ENCODE measurements at regions not wholly inside any gene's neighbourhood (a gene's known extent, or its start where the extent isn't known, plus 50 kb on each side); places are given as distances from the start of the nearest gene placed in this dataset.

DNA sequence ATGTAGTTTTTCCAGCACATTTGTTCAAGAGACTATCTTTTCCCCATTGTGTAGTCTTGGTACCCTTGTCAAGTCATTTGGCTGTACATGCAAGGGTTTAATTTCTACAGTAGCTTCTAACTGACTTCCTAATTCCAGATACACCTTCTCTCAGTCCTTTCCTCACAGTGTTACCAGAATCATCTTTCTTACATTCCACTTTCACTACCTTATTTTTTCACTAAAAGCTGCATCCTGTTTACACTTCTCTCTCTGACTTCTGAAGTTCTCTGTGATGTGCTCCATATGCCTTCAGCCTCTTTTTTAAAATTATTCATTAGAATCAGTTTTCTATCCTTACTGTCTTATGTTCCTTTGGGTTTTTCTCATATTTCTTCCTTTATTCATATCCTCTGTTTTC, 57.1 kb upstream of the RWDD3 start:
- no peak overlapping the region for H3K27ac ChIP-seq (ENCODE audit: low read depth, low read length)
- no peaks in the 10 kb centered on the region for H3K9me2 ChIP-seq (ENCODE audit: insufficient read depth)
- H3K4me3 ChIP-seq (replicated peaks in 1 of 2; ENCODE audit: low read depth in 1 of 2, low read length in 2 of 2) = no peak overlapping the region
- POLR2A ChIA-PET = no interaction called here
- H3K79me2 ChIP-seq (ENCODE audit: insufficient read depth, low read length) = no peaks in the 10 kb centered on the region
- TF ChIP-seq SP1 (IDR thresholded peaks at IDR 0.05; ENCODE audit: low read depth) = no peak
- no peak for TF ChIP-seq CTCF (IDR thresholded peaks at IDR 0.05 in 2 of 3, conservative IDR thresholded peaks at IDR 0.05 in 1 of 3; ENCODE audit: borderline replicate concordance in 1 of 3, insufficient read depth in 1 of 3, low read depth in 2 of 3, low read length in 2 of 3)
- TF ChIP-seq POLR2AphosphoS5 (IDR thresholded peaks at IDR 0.05; ENCODE audit: low read depth, low read length) = no peak
- no peak for TF ChIP-seq ATF3 (IDR thresholded peaks at IDR 0.05)
- no peak for TF ChIP-seq YY1 (IDR thresholded peaks at IDR 0.05; ENCODE audit: extremely low read depth, insufficient replicate concordance, low read depth, low read length)
- TF ChIP-seq, protein P1, sequence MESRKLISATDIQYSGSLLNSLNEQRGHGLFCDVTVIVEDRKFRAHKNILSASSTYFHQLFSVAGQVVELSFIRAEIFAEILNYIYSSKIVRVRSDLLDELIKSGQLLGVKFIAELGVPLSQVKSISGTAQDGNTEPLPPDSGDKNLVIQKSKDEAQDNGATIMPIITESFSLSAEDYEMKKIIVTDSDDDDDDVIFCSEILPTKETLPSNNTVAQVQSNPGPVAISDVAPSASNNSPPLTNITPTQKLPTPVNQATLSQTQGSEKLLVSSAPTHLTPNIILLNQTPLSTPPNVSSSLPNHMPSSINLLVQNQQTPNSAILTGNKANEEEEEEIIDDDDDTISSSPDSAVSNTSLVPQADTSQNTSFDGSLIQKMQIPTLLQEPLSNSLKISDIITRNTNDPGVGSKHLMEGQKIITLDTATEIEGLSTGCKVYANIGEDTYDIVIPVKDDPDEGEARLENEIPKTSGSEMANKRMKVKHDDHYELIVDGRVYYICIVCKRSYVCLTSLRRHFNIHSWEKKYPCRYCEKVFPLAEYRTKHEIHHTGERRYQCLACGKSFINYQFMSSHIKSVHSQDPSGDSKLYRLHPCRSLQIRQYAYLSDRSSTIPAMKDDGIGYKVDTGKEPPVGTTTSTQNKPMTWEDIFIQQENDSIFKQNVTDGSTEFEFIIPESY (IDR thresholded peaks at IDR 0.05; ENCODE audit: extremely low read depth, insufficient replicate concordance, low read length) = no peak
- TF ChIP-seq, protein P2, sequence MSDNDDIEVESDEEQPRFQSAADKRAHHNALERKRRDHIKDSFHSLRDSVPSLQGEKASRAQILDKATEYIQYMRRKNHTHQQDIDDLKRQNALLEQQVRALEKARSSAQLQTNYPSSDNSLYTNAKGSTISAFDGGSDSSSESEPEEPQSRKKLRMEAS (IDR thresholded peaks at IDR 0.05) = no peak
- no peak for TF ChIP-seq EGR1 (IDR thresholded peaks at IDR 0.05; ENCODE audit: low read depth)
- no peak for TF ChIP-seq JUND (IDR thresholded peaks at IDR 0.05)
- no peak for TF ChIP-seq EZH2 (IDR thresholded peaks at IDR 0.05)
- TF ChIP-seq SIN3A (IDR thresholded peaks at IDR 0.05; ENCODE audit: low read depth) = no peak
- no peak for TF ChIP-seq ZNF274 (IDR thresholded peaks at IDR 0.05; ENCODE audit: low read depth, low read length)
- no peak for TF ChIP-seq CBX3 (IDR thresholded peaks at IDR 0.05; ENCODE audit: low read depth)
- TF ChIP-seq ZFX (IDR thresholded peaks at IDR 0.05) = no peak
- TF ChIP-seq TCF7L2 (IDR thresholded peaks at IDR 0.05; ENCODE audit: borderline replicate concordance, extremely low read depth, insufficient read depth, insufficient read length) = no peak
- no peak for TF ChIP-seq POLR2A (IDR thresholded peaks at IDR 0.05; ENCODE audit: borderline replicate concordance, extremely low read depth, insufficient read depth, insufficient read length)
- intact Hi-C loops (cut with micrococcal nuclease) = no loop called here
- H3K9me3 ChIP-seq (ENCODE audit: control insufficient read depth in 1 of 2, insufficient read depth in 1 of 2, low read depth in 1 of 2, low read length in 2 of 2) = no peaks in the 10 kb centered on the region
- ATAC-seq (no peak), DNase-seq (ENCODE audit: low read depth, low spot score) (no peak)
- H3K9ac ChIP-seq (ENCODE audit: low read length) = no peak overlapping the region
- RAD21 ChIA-PET (ENCODE audit: low non-redundant PET in 1 of 2, low total read pairs in 2 of 2, uncharacterized antibody in 2 of 2, unreplicated experiment in 2 of 2) = no interaction called here
- H3K4me2 ChIP-seq (ENCODE audit: low read length) = no peak overlapping the region
- BruUV-seq (replicated peaks) = no TSS peak
- no peaks in the 10 kb centered on the region for H3K27me3 ChIP-seq (ENCODE audit: insufficient read depth, low read length)
- H3K36me3 ChIP-seq (ENCODE audit: control insufficient read depth in 1 of 2, insufficient read depth in 2 of 2, low read length in 2 of 2) = no peaks in the 10 kb centered on the region
- no peaks in the 10 kb centered on the region for H4K20me1 ChIP-seq (ENCODE audit: insufficient read depth)
- CTCF ChIA-PET = no interaction called here
- no peaks in the 10 kb centered on the region for H3K4me1 ChIP-seq (ENCODE audit: control insufficient read depth in 1 of 2, insufficient read depth in 2 of 2, low read length in 2 of 2)
- H2AFZ ChIP-seq (ENCODE audit: low read depth, low read length, poor library complexity, severe bottlenecking) = no peak overlapping the region

Data from HCT116 (cell line).